Astrocyte (in vitro differentiated cells and primary cell): ENCODE measurements at regions not wholly inside any gene's neighbourhood (a gene's known extent, or its start where the extent isn't known, plus 50 kb on each side); places are given as distances from the start of the nearest gene placed in this dataset.

Source experiments
- DNase-seq: peaks from one replicate; pipeline ENCODE4 v3.0.0-alpha.2; 2010; ENCODE audit warnings: low read depth
- FAIRE-seq: peaks from 2 replicates; lab custom pipeline; 2011; peaks lifted over from hg19 to GRCh38; lab: Jason Lieb, UNC
- H2AFZ ChIP-seq: 2 replicates; pipeline ENCODE4 v1.6.0; 2012; ENCODE audit warnings: low read depth, low read length, inconsistent platforms
- H3K27ac ChIP-seq: 2 replicates; pipeline ENCODE4 v1.5.1; 2011; ENCODE audit warnings: low read depth, low read length, inconsistent platforms
- H3K27me3 ChIP-seq: 2 replicates; pipeline ENCODE4 v1.6.0; 2011; ENCODE audit warnings: low read length, inconsistent platforms; ENCODE audit not compliant: insufficient read depth
- H3K36me3 ChIP-seq: 2 replicates; pipeline ENCODE4 v1.5.1; 2011; ENCODE audit warnings: low read length, inconsistent platforms; ENCODE audit not compliant: insufficient read depth
- H3K4me1 ChIP-seq: 2 replicates; pipeline ENCODE4 v1.5.1; 2011; ENCODE audit warnings: low read length, inconsistent platforms; ENCODE audit not compliant: insufficient read depth
- H3K4me2 ChIP-seq: 2 replicates; pipeline ENCODE4 v1.6.0; 2012; ENCODE audit warnings: low read length, inconsistent platforms
- H3K4me3 ChIP-seq: 2 replicates; pipeline ENCODE4 v1.5.1; 2011; ENCODE audit warnings: low read depth, mild to moderate bottlenecking, low read length, inconsistent platforms; ENCODE audit not compliant: insufficient read depth
- H3K79me2 ChIP-seq: 2 replicates; pipeline ENCODE4 v1.6.0; 2012; ENCODE audit warnings: mild to moderate bottlenecking, low read length, inconsistent platforms; ENCODE audit not compliant: insufficient read depth
- H3K9ac ChIP-seq: 2 replicates; pipeline ENCODE4 v1.6.0; 2012; ENCODE audit warnings: mild to moderate bottlenecking, low read length, inconsistent platforms
- H3K9me3 ChIP-seq: 2 replicates; pipeline ENCODE4 v1.5.1; 2012; ENCODE audit warnings: low read depth, mild to moderate bottlenecking, low read length, inconsistent platforms; ENCODE audit not compliant: insufficient read depth
- H4K20me1 ChIP-seq: 2 replicates; pipeline ENCODE4 v1.6.0; 2012; ENCODE audit warnings: low read length, inconsistent platforms; ENCODE audit not compliant: insufficient read depth
- H3K27ac Mint-ChIP-seq: one replicate; pipeline ENCODE4 v1.8.0; 2021; ENCODE audit warnings: mild to moderate bottlenecking, mixed read lengths; ENCODE audit not compliant: unreplicated experiment
- H3K27me3 Mint-ChIP-seq: one replicate; pipeline ENCODE4 v1.8.0; 2021; ENCODE audit warnings: low read depth, mixed read lengths; ENCODE audit not compliant: unreplicated experiment
- H3K36me3 Mint-ChIP-seq: one replicate; pipeline ENCODE4 v1.8.0; 2021; ENCODE audit warnings: low read depth, mixed read lengths; ENCODE audit not compliant: unreplicated experiment
- H3K4me1 Mint-ChIP-seq: one replicate; pipeline ENCODE4 v1.8.0; 2021; ENCODE audit warnings: low read depth, mixed read lengths; ENCODE audit not compliant: unreplicated experiment
- H3K4me3 Mint-ChIP-seq: one replicate; pipeline ENCODE4 v1.8.0; 2021; ENCODE audit warnings: mild to moderate bottlenecking, moderate library complexity, mixed read lengths; ENCODE audit not compliant: unreplicated experiment
- H3K9me3 Mint-ChIP-seq: one replicate; pipeline ENCODE4 v1.8.0; 2021; ENCODE audit warnings: mild to moderate bottlenecking, mixed read lengths; ENCODE audit not compliant: unreplicated experiment
- CTCF ChIP-seq: IDR thresholded peaks from 2 replicates; pipeline ENCODE4 v1.5.1; 2011; ENCODE audit warnings: low read depth, mild to moderate bottlenecking, inconsistent platforms, low read length, moderate library complexity; ENCODE audit not compliant: insufficient read depth
- EZH2 ChIP-seq: IDR thresholded peaks from 2 replicates; pipeline ENCODE4 v1.6.1; 2012; ENCODE audit warnings: mild to moderate bottlenecking, low read length, inconsistent platforms; ENCODE audit not compliant: insufficient read depth

GRCh38 chr2:210842896-210843295, 286.5 kb downstream of the CPS1 start:
- Mint-ChIP-seq H3K36me3 (no peaks in the 10 kb centered on the region), H3K4me3 (no peak overlapping the region), H3K9me3 (no peaks in the 10 kb centered on the region), H3K4me1 (no peaks in the 10 kb centered on the region), H3K27me3 (no peaks in the 10 kb centered on the region), H3K27ac (no peak overlapping the region)
- TF ChIP-seq CTCF (no peak), EZH2 (no peak)
- FAIRE-seq = no peak
- no peak overlapping the region for H3K27ac ChIP-seq
- no peaks in the 10 kb centered on the region for H4K20me1 ChIP-seq
- H3K4me1 ChIP-seq = no peaks in the 10 kb centered on the region
- H3K9me3 ChIP-seq = no peaks in the 10 kb centered on the region
- no peak overlapping the region for H3K9ac ChIP-seq
- no peaks in the 10 kb centered on the region for H3K27me3 ChIP-seq
- no peak for DNase-seq
- no peaks in the 10 kb centered on the region for H3K36me3 ChIP-seq
- H3K4me3 ChIP-seq = no peak overlapping the region
- H2AFZ ChIP-seq = no peak overlapping the region
- no peaks in the 10 kb centered on the region for H3K79me2 ChIP-seq
- H3K4me2 ChIP-seq = no peak overlapping the region

GRCh38 chr2:210844016-210844415, 287.6 kb downstream of the CPS1 start:
- Histone ChIP-seq H3K9ac (no peak overlapping the region), H3K4me2 (no peak overlapping the region), H3K9me3 (no peaks in the 10 kb centered on the region), H2AFZ (no peak overlapping the region), H3K36me3 (no peaks in the 10 kb centered on the region), H3K79me2 (no peaks in the 10 kb centered on the region), H4K20me1 (no peaks in the 10 kb centered on the region), H3K4me1 (no peaks in the 10 kb centered on the region), H3K27me3 (no peaks in the 10 kb centered on the region), H3K4me3 (no peak overlapping the region), H3K27ac (no peak overlapping the region)
- DNase-seq (no peak), FAIRE-seq (no peak)
- no peaks in the 10 kb centered on the region for H3K36me3 Mint-ChIP-seq
- no peaks in the 10 kb centered on the region for H3K27me3 Mint-ChIP-seq
- TF ChIP-seq CTCF (no peak), EZH2 (no peak)
- no peak overlapping the region for H3K4me3 Mint-ChIP-seq
- H3K4me1 Mint-ChIP-seq = no peaks in the 10 kb centered on the region
- H3K9me3 Mint-ChIP-seq = no peaks in the 10 kb centered on the region
- H3K27ac Mint-ChIP-seq = no peak overlapping the region

GRCh38 chr2:210859314-210859713, 302.9 kb downstream of the CPS1 start:
- no peak overlapping the region for H3K9ac ChIP-seq
- DNase-seq = no peak
- no peak overlapping the region for H3K4me3 ChIP-seq
- Mint-ChIP-seq H3K36me3 (no peaks in the 10 kb centered on the region), H3K27ac (no peak overlapping the region), H3K9me3 (no peaks in the 10 kb centered on the region), H3K4me1 (peaks cover 7% of the 10 kb centered on the region), H3K27me3 (no peaks in the 10 kb centered on the region), H3K4me3 (no peak overlapping the region)
- TF ChIP-seq CTCF (no peak), EZH2 (no peak)
- no peak overlapping the region for H3K4me2 ChIP-seq
- H4K20me1 ChIP-seq = no peaks in the 10 kb centered on the region
- H3K4me1 ChIP-seq = no peaks in the 10 kb centered on the region
- H3K27ac ChIP-seq = no peak overlapping the region
- H3K27me3 ChIP-seq = no peaks in the 10 kb centered on the region
- FAIRE-seq = no peak
- no peaks in the 10 kb centered on the region for H3K9me3 ChIP-seq
- no peaks in the 10 kb centered on the region for H3K36me3 ChIP-seq
- H2AFZ ChIP-seq = no peak overlapping the region
- no peaks in the 10 kb centered on the region for H3K79me2 ChIP-seq
